Fibroblast of upper back skin (primary cell): ENCODE measurements at regions not wholly inside any gene's neighbourhood (a gene's known extent, or its start where the extent isn't known, plus 50 kb on each side); places are given as distances from the start of the nearest gene placed in this dataset.

Experiments used
- DNase-seq: peaks from one replicate; pipeline ENCODE4 v3.0.0-alpha.2; 2013

DNA sequence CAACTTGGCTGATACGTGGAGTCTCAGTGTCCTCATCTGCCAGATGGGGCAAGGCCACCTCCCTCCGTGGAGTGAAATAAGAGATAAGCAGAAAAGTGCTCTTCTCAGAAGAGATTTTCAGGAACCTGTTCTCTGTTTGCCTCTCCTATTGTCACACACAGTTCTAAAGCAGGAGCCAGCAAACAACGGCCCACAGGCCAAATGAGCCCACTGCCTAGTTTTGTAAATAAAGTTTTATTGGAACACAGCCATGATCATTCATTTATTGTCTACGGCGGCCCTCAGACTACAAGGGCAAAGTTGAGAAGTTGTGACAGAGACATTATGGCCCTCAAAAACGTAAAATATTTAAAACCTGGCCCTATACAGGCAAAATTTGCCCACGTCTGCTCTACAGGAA lies 256.8 kb upstream of the IGF1R start:
- no peak for DNase-seq

DNA sequence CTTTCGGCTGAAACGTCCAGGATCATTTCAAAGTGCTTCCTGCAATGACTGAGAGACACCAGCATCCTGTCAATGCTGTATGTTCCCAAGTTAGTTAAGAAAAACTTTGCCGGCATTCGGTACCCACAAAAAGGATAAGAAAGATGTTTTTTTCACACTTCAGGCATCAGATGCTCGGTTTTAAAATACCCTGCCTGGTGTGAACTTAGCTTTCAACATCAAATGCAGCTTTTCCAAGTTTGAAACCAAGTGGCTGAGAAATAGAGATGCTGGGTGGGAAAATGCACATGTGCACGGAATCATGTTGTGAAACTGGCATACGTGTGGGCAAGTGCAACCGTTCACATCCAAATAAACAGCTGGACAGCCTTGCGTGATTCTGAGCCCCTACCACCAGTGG lies 254.9 kb upstream of the IGF1R start:
- no peak for DNase-seq

DNA sequence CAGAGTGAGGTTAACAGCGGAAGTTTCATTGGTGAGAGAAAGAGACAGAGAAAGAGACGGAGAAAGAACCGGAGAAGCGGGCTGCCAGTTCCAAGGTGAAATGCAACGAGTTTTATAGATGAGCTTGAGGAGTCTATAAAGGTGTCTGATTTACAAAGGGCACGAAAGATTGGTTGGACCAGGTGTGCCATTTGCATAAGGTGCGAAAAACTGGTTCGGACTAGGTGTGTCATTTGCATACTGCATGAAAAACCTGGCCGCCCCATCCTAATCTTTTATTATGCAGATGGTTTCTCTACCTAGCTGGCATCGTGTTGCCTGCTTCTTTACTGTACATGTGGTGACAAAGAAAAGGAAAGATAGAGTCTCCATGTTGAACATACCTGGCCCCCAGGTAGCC lies 253.8 kb upstream of the IGF1R start:
- no peak for DNase-seq

DNA sequence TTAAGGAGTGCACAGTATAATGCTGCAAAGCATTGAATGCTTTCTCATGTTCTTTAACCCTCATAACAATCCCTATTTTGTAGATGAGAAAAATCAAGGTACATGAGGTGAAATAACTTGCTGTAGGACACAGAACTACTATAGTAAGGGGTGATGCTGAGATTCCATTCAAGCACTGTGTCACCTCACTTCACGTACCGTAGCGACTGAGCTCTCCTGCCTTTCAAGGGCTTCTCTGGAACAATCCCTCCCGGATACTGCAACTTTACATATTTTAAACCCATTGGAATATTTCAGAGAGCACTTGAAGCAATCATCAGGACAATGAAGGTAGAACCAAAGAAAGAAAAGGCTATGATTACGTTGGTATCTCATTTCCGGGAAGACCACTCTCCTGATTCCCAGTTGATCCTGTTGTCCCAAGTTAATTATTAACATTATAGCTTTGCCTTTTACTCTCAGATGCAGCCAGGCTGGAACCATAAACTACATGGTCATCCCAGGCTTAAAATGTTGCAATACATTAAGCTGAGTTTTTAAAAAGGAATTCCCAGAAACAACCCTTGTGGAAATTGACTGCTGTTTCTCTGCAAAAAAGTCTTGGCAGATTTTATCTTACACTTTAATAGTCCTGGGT lies 252.2 kb upstream of the IGF1R start:
- no peak for DNase-seq

DNA sequence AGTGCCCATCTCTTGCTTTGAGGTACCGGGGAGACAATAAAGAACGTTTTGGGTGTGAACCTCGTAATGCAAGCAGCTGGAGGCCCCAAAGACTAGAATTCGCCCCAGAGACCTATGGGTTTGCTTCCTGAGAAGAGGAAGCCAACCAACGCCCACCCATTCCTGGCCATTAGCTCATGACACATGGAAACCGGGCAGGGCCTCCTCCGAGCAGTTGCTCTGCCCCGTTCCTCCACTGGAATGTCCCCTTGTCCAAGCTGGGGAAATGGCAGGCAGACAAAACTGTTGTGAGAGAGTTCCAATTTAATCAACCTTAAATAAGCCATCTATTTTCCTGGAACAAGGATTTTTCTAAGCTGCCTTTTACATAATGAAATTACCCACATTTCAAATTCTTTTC lies 250.9 kb upstream of the IGF1R start:
- DNase-seq = no peak

DNA sequence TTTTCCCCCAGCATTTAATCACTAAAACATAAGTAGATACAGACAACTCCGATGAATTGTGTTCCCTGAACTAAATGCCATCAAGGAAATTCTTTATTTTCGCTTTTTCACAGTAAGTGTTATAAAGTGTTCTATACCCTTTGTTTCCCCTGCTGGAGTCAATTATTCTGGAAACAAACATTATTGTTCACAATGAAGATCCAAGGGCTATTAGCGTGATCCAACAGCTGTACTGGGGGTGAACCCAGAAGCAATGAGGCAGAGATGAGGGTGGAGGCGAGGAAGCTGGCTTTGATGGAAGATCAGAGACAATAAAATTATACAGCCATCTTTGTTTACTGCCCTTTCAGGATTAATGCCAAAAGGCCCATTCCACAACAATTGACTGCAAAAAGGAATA lies 250.3 kb upstream of the IGF1R start:
- DNase-seq = no peak

DNA sequence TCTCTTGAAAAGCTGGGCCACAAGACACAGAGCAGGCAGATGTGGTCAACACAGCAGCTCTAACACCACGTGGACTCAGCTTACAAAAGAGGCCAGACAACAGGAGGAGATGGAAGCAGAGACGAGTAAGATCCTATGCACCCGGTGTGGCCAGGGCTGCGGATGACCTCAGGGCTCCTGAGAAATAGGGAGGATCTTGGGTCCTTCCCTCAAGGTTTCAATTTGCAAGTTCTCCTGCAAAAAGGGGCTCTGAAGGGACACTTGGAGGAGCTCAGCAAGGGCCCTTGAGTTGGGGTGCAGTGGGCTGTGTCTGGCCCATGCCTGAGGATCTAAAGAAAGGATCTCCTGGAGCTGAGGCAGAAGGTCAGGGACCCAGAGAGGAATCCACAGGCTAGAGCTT lies 249.5 kb upstream of the IGF1R start:
- no peak for DNase-seq

DNA sequence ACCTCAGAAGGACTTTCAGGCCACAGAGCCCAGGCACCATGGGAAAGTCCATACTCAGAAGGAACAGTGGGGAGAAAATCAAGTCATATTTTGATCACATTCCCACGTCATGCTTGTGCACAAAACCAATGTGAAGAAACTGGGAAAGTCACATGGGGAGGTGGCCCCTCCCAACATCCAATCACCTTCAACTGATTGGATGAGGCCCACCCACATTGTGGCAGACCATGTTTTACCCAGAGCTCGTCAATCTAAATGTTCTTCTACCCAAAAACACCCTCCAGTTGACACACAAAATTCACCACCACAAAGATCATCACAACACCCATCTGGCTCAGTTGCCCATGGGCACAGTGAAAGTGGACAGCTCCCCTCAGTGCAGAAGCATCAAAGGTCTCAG lies 248.2 kb upstream of the IGF1R start:
- no peak for DNase-seq

DNA sequence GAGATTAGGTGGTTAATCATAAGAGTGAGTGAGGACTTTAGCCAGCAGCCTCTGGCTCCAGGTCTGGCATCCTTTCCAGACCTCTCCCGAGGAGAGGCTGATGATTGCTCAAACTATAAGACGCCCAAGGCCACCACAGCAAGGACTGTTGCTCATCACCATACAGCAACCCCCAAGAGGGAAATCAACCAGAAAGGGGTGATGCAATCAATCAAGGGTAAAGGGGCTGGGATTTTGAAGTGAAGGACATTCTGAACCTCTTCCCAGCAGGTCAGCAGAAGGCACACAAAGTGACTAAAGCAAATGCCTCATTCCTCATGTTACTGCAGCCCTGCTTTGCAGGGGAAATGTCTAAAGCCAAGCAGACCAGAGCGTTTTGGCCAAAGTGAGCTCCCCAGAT lies 247.3 kb upstream of the IGF1R start:
- DNase-seq = no peak

DNA sequence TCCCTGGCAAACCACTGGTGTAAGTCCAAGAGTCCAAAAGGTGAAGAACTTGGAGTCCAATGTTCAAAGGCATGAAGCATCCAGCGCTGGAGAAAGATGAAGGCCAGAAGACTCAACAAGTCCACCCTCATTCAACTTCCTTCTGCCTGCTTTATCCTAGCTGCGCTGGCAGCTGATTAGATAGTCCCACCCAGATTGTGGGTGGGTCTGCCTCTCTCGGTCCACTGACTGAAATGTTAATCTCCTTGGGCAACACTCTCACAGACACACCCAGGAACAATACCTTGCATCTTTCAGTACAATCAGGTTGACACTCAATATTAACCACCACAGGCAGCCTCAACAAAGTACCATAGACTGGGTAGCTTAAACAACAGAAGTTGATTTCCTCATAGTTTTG lies 245.9 kb upstream of the IGF1R start:
- no peak for DNase-seq

DNA sequence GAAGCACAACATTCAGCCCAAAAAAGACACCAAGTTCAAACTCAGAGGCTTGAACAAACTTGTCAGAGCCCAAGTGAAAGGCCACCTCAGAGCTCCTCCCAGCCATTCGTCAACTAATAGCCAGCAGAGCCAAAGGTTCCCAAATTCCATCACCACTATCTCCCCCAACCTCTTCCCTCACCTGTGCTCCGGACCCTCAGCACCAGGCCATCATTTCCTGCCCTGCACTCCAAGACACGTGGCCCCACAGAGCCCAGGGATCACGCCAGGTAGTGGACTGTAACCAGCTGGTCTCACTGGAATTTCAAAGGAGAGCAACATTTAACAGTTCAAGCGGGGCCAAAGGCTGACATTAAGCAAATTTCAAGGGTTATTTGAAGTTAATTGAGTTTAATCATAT lies 245.2 kb upstream of the IGF1R start:
- DNase-seq = no peak

DNA sequence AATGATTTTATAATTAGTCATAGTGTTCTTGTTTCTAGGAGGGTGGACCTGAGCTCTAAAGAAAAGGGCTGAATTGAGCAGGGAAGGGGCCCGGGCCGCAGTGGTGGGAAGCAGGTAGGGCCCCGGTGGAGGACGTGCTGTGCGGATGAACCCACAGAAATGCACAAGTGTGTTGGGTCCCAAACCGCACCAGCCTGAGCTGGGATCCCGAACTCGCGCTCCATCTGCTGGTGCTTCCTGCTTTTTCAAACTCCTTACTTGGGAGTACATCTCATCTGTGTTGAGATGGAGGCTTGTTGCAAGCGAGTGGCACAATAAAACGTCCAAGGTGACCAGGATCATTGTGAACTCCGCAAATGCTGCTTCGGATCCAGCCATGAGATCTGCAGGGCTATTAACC lies 244.8 kb upstream of the IGF1R start:
- DNase-seq = no peak

DNA sequence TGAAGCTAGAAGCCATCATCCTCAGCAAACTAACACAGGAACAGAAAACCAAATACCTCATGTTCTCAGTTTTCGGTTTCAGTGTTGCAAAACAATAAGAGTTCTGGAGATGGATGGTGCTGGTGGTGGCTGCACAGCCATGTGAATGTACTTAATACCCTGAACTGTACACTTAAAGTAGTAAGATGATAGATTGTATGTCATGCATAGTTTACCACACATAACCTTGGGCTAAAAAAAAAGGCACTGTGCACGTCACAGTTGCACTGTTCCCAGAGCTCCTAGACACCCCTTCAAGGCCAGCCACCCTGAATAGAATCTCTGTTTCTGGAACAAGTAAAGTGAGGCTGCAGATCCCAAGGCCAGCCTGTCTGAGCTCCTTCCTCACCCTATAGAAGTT lies 243.3 kb upstream of the IGF1R start:
- DNase-seq = no peak

DNA sequence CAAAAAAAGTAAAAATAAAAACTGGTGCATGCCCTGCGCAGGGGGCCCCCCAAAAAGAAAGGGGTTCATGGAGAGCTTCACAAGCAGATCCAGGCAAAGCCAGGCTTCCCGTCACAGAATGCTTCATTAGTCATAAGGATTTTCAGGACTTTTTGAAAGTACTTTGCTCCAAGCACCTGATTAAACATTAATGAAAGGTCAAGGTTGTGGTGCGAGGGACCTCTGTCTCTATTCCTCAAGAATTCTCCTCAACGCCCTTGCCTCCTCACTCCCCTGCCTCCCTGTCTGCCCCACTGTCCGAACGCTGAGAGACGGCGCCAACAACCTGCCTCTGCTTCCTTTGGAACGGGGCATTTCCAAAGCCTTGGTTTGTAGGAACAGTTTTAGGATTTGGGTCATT lies 240.1 kb upstream of the IGF1R start:
- DNase-seq = no peak

DNA sequence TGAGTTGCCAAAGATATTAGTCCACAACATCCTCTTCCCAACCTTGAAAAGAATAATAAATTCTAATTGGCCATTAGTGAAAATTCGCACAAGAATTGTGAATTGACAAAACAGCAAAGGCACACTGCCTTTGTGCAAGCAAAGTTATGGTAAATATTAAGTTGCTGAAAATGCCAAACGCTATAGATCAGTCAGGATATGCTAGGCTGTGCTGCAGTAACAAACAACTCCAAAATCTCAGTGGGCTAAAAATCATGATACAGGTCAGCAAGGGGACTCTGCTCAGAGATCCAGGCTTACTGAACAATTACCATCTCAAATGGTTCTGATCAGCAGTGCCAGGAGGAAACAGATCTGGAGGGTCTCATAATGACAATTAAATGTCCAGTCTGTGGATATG lies 238.0 kb upstream of the IGF1R start:
- DNase-seq = no peak

DNA sequence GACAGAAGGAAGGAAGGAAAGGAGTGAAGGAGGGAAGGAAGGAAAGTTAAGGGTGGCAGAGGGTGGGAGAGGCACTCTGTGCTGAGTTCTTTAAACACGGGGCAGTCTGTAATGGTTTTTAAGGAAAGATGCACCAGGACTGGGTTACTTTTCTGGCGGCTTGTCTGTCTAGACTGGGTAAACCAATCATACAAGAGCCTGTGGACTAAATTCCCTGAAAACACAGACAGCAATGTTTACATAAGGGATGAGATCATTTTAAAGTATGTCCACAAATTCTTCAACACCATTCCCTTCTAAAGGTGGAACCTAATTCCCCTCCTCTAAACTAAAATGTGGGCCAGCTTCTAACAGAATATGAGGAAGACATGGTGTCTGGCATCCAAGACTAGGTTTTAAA lies 235.5 kb upstream of the IGF1R start:
- peak; percentile 1 for DNase-seq

DNA sequence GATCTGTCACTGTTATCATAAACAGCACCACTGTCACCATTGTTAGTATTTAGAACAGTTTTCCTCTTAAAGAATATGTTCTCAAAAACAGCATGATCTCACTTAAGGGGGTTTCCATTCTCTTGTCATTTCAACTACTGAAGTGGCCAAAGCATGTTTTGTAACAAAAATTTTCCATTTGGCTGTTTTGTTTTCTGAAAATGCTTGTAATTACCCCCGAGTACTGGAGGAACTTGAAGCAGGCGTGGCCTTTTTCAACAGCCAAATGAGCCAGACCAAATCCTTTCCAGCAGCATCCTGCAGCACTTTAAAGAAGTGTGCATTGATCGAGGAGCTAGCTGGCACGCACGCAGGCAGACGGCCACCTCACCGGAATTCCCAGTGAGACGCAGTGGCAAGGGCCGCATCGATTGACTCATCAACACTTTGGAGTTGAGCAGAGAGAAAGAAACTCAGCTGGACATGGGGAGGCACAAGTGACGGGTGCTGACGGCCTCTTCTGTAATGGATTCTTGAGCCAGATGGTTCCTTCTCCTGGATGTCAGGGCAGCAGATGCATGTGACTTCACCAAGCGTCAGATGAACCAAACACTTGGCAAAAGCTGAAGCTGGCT lies 234.3 kb upstream of the IGF1R start:
- DNase-seq = no peak

DNA sequence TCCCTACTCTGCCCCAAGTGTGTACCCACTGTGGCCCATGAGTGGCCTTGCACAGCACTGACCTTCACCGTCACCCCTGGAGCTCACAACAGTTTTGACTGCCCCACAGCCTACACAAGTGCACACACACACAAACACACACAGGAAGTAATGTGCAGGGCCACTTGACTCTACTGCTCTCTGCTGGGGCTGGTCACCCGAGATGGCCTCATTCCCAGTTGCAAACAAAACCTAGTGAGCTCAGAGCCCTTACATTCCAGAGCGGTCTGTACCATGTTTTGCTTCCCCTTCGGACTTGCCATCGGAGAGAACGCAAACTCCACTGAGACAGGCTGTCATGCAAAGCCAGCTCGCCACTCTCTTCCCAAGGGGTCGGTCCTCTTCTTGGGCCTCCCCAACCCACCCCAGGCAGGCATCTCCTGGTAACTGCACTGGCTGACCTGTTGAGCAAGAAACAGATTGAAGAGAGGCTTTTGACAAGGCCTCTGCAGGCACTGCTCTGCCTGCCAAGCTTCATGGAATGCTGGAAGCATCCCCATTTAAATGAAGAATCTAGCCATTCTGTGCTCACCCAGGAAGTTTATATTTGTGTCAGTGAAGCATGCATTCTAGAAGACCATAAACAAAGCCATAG lies 232.0 kb upstream of the IGF1R start:
- DNase-seq = no peak

DNA sequence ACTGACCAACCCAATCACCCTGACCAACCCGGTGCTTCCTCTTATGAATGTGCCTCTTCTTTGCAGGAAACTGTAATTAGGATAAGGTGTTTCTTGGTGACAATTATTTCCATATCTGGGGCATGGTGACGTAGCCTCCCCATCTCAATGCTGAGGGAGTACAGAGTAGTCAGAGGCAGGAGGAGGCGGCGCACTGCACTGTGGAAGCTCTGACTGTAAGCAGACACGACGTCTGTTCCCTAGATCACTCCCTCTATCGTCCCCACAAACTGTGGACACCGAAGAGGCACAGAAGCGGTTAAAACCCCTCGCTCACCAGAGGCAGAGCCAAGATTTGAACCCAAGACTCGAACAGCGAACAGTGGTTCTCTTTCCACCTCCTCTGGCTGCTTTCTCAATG lies 231.0 kb upstream of the IGF1R start:
- no peak for DNase-seq

DNA sequence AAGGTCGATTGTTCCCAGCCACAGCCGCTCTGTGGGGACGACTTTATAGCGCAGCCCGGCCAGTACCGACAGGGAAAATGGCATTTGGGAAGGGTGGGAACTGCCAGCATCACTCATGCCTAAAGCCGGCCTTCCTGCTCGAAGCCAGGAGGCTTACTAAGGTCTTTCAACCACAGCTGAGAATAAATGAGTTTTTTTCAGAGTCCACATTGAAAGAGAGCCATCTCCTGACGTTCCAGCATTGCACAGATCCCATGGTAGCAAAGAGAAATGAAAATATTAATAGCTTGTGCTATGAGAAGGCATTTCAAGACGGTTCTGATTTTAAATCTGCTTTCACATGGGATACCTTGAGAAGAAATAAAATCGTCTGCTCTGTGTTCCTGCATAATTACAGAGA lies 230.2 kb upstream of the IGF1R start:
- DNase-seq = no peak

DNA sequence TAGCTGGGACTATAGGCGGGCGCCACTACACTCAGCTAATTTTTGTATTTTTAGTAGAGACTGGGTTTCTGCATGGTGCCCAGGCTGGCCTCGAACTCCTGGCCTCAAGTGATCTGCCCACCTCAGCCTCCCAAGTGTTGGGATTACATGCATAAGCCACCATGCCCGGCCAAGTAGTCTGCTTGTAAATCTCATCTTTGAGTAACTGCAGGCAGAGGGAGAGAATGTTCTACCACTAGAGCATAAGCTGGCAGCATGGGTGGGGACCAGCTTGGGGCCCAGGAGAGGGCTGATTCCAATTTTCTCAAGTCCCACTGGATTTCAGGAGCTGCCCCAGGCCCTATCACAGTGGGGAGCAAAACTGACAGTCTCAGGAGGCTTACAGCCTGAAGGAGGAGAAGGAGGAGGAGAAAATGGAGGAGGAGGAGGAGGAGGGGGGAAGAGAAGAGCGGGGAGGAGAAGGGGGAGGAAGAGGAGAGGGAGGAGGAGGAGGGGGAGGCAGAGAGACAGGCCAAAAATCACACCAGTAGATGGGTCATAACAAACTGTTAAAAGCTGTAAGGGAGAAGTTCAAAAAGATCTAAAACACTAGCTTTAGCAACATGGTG lies 229.1 kb upstream of the IGF1R start:
- no peak for DNase-seq

DNA sequence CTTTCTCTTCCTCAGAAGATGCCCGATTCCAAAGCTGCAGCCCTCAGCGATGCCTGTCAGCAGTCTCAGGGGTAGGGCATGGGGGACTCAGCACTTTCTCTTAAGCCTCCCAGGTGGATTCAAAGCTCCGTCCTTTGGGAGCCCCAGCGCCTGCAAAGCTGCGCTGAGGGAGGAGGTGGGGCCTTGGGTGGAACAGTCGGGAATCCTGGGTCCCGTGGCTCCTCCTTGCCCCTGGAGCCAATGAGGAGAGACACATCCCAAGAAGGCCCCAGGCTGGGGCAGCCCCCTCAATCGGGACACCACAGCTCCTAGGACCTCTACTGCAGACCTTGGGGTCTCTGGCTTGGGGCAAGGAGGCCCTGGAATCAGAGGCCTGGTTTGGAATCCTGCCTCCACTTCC lies 227.5 kb upstream of the IGF1R start:
- no peak for DNase-seq

DNA sequence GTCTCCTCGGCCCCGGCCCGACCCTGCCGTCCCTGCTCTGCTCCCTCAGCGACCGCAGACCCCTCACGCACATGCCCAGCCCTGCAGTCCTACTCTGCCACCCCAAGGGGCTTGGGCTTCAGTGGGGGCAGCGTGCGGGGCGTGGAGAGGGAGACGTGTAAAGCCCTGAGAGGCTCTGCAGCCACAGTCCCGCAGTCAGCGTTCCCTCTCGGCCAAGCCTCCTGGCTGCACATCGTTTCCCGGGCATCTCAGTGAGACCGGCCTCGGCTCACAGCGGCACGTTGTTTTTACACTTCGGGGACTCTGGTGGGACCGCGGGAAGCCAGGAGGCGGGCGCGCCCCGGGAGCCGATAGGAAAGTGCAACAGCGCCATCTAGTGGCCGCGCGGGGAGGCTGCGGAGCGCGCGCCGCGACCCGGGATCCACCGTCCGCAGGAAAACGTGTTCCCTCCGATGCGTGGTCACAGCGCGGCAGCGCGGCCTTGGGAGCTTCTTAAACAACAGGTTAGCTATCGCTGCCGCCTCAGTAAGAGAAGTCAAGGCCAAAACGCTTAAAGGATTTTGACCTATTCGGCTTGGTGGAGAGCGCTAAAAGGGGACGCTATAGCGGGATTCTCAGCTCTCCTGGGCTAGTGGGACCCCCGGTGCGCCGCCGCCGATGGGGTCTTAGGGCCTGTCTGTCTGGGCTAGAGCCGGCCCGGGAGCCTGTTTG lies 226.8 kb upstream of the IGF1R start:
- DNase-seq = peak; percentile 36

DNA sequence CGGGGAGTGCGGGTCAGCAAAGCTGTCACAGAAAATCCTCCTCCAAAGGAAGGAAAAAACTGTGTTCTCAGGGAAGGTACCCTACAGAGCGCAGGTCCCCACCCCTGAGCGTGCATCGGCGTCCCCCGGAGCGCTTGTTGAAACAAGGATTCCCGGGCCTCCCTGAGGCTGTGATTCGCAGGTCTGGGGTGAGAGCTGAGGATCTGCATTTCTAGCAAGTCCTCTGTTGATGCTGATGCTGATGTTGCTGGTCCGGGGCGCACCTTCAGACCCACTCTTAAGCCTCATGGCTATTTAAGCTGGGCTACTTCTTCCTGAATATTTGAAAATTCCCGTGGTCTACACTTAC lies 226.2 kb upstream of the IGF1R start:
- no peak for DNase-seq
